HFFc6 (cell line): ENCODE measurements at regions not wholly inside any gene's neighbourhood (a gene's known extent, or its start where the extent isn't known, plus 50 kb on each side); places are given as distances from the start of the nearest gene placed in this dataset.

Experiments
- DNase-seq: peaks from one replicate; pipeline ENCODE4 v3.0.0-alpha.2; 2018
- H3K27ac Mint-ChIP-seq: 2 replicates; pipeline ENCODE4 v1.8.0; 2020; ENCODE audit warnings: mild to moderate bottlenecking, mixed read lengths
- H3K27me3 Mint-ChIP-seq: 2 replicates; pipeline ENCODE4 v1.8.0; 2021; ENCODE audit warnings: mild to moderate bottlenecking, moderate library complexity, mixed read lengths; ENCODE audit not compliant: insufficient read depth
- H3K36me3 Mint-ChIP-seq: 2 replicates; pipeline ENCODE4 v1.8.0; 2021; ENCODE audit warnings: low read depth, mixed read lengths
- H3K4me1 Mint-ChIP-seq: 2 replicates; pipeline ENCODE4 v1.8.0; 2020; ENCODE audit warnings: low read depth, mixed read lengths
- H3K4me3 Mint-ChIP-seq: 2 replicates; pipeline ENCODE4 v1.8.0; 2020; ENCODE audit warnings: mild to moderate bottlenecking, moderate library complexity, mixed read lengths
- H3K9me3 Mint-ChIP-seq: 2 replicates; pipeline ENCODE4 v1.8.0; 2020; ENCODE audit warnings: mild to moderate bottlenecking, mixed read lengths
- TF ChIP-seq, protein P1 (sequence below): fragments of 200-600 bp; sonication (generic); IDR thresholded peaks from 2 replicates; pipeline ENCODE4 v1.5.0; 2021; ENCODE audit warnings: antibody characterized with exemption, mild to moderate bottlenecking

DNA sequence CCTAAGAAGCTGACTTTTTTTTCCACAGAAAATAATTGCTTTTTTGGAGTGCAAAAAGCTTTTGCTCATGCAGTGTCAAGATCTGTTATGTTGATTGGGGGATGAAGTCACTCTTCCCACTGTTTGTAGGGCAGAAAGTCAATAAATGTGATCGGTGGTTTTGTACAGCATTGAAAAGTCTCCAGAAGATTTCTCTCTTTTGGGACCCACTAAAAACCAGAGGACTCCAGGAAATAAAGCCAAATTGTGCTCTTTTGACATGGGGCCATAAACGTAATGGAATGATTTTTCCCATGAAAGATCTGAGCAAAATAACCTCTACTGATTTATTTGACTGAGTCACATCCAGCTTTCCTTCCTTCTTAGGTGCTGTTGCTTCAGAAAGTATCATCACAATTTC is 122.5 kb downstream of the SNAPC1 start:
- Mint-ChIP-seq H3K36me3 (no peaks in the 10 kb centered on the region), H3K4me3 (no peak overlapping the region), H3K27me3 (peaks cover 8% of the 10 kb centered on the region), H3K4me1 (no peaks in the 10 kb centered on the region), H3K9me3 (peaks cover 5% of the 10 kb centered on the region; the same call in 1 of the 2 replicates), H3K27ac (no peak overlapping the region)
- no peak for DNase-seq
- TF ChIP-seq, protein P1, sequence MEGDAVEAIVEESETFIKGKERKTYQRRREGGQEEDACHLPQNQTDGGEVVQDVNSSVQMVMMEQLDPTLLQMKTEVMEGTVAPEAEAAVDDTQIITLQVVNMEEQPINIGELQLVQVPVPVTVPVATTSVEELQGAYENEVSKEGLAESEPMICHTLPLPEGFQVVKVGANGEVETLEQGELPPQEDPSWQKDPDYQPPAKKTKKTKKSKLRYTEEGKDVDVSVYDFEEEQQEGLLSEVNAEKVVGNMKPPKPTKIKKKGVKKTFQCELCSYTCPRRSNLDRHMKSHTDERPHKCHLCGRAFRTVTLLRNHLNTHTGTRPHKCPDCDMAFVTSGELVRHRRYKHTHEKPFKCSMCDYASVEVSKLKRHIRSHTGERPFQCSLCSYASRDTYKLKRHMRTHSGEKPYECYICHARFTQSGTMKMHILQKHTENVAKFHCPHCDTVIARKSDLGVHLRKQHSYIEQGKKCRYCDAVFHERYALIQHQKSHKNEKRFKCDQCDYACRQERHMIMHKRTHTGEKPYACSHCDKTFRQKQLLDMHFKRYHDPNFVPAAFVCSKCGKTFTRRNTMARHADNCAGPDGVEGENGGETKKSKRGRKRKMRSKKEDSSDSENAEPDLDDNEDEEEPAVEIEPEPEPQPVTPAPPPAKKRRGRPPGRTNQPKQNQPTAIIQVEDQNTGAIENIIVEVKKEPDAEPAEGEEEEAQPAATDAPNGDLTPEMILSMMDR = no peak

DNA sequence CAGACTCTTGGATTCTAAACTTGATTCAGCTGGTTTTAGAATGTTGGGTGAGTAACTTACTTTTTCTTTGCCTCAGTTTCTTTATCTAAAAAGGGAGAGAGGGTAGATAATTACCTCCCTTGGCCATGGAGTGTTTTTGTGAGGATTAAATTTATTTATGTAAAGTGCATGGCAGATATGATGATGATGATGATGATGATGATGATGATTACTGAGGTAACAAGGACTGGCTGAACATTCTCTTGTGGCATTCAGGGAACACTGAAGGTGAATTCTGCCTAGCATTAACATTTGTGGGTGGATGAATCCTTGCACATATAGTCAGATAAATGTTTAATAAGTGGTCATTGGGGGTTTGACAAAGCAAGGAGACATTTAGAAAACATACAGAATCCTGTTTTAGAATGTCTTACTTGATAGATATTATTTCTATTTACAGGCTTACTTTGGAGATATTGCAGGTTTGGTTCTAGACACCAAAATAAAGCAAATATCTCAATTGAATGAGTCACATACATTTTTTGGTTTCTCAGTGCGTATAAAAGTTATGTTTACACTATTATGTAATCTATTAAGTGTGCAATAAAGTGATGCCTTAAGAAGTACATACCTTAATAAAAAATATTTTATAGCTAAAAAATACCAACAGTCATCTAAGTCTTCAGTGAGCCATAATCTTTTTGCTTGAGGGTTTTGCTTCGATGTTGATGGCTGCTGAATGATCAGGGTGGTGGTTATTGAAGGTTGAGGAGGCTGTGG is 123.2 kb downstream of the SNAPC1 start:
- Mint-ChIP-seq H3K4me1 (no peaks in the 10 kb centered on the region), H3K36me3 (no peaks in the 10 kb centered on the region), H3K9me3 (peaks cover 5% of the 10 kb centered on the region; the same call in 1 of the 2 replicates), H3K4me3 (no peak overlapping the region), H3K27me3 (peaks cover 11% of the 10 kb centered on the region; the same call in 1 of the 2 replicates), H3K27ac (no peak overlapping the region)
- no peak for DNase-seq
- TF ChIP-seq, protein P1 = no peak

DNA sequence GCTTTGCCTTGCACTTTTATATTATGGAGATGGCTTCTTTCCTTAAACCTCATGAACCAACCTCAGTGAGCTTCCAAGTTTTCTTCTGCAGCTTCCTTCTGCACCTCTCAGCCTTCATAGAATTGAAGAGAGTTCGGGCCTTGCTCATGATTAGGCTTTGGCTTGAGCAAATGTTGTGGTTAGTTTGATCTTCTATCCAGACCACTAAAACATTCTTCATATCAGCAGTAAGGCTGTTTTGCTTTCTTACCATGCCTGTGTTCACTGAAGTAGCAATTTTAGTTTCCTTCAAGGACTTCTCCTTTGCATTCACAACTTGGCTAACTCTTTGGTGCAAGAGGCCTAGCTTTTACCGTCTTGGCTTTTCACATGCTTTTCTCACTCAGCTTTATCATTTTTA is 125.4 kb downstream of the SNAPC1 start:
- TF ChIP-seq, protein P1 = no peak
- Mint-ChIP-seq H3K27ac (no peak overlapping the region), H3K27me3 (peaks cover 18% of the 10 kb centered on the region; the same call in 1 of the 2 replicates), H3K9me3 (peaks cover 5% of the 10 kb centered on the region; the same call in 1 of the 2 replicates), H3K4me1 (peaks cover 18% of the 10 kb centered on the region), H3K4me3 (no peak overlapping the region), H3K36me3 (no peaks in the 10 kb centered on the region)
- no peak for DNase-seq

DNA sequence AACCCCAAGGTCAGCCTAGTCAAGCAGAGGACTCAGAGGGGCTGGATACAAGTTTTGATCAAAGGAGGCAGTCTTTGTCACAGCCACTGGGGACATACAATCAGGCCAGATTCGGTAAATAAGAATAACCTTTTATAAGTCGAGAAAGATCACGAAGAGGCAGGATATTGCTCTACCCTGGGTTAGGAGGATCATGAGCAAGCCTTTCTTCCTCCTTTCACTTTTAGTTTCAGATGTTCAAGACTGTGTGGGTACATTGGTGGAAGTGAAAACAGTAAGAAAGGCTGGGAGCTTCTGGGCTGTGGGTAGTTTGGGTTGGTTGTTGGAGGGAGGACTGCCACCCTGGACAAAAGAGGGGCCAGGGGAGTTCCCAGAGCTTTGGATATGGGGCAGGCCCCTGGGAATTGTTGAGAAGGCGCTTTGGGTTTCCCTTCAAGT is 127.7 kb downstream of the SNAPC1 start:
- no peak overlapping the region for H3K4me3 Mint-ChIP-seq
- peaks cover 18% of the 10 kb centered on the region; the same call in 1 of the 2 replicates for H3K27me3 Mint-ChIP-seq
- no peaks in the 10 kb centered on the region for H3K36me3 Mint-ChIP-seq

DNA sequence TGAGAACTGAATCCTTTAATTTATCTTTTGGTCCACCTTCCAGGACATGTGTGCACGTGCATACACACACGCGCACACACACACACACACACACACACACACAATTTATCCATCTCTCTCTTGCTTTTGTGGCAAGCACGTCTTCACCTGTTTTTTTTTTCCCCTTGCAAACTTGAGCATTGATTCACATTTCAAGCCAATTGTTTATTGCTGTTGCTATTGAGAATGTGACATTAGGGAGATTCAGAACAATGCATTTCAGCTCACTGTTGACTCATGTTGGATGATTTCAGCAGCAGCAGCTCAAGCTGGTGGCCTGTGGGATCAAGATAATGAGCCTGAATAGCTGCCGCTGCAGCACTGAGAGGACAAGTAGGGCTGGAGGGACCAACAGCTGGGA is 128.9 kb downstream of the SNAPC1 start:
- Mint-ChIP-seq H3K9me3 (no peaks in the 10 kb centered on the region), H3K27ac (no peak overlapping the region; the same call in 1 of the 2 replicates), H3K4me3 (no peak overlapping the region), H3K36me3 (no peaks in the 10 kb centered on the region), H3K27me3 (peaks cover 18% of the 10 kb centered on the region; the same call in 1 of the 2 replicates), H3K4me1 (peaks cover 18% of the 10 kb centered on the region)
- DNase-seq = peak; percentile 27
- TF ChIP-seq, protein P1 = no peak

More for the DNA sequence above, 127.7 kb downstream of the SNAPC1 start:
- TF ChIP-seq, protein P1 = no peak
- Mint-ChIP-seq H3K9me3 (no peaks in the 10 kb centered on the region), H3K4me1 (peaks cover 18% of the 10 kb centered on the region), H3K27ac (no peak overlapping the region)
- DNase-seq = no peak
